ENCODE measurements at regions not wholly inside any gene's neighbourhood (a gene's known extent, or its start where the extent isn't known, plus 50 kb on each side); places are given as distances from the start of the nearest gene placed in this dataset.

- DNase-seq, result no peak
Observed at GRCh38 chrX:20596856-20597255, 330.1 kb upstream of the RPS6KA3 start.

- no peak for DNase-seq
Observed at GRCh38 chrX:20595928-20596575, 329.3 kb upstream of the RPS6KA3 start.

- DNase-seq, result no peak
Observed at GRCh38 chrX:20594985-20595384, 328.3 kb upstream of the RPS6KA3 start.

- DNase-seq, result no peak
Observed at GRCh38 chrX:20593836-20594235, 327.1 kb upstream of the RPS6KA3 start.

- no peak for DNase-seq
Observed at GRCh38 chrX:20593402-20593801, 326.7 kb upstream of the RPS6KA3 start.

- DNase-seq, result no peak
Observed at GRCh38 chrX:20591246-20591645, 324.5 kb upstream of the RPS6KA3 start.

- no peak for DNase-seq
Observed at GRCh38 chrX:20585782-20586181, 319.1 kb upstream of the RPS6KA3 start.

- DNase-seq, result no peak
Observed at GRCh38 chrX:20571611-20572010, 304.9 kb upstream of the RPS6KA3 start.

GRCh38 chrX:20567108-20567507, 300.4 kb upstream of the RPS6KA3 start:
- DNase-seq, result no peak

GRCh38 chrX:20547611-20548051, 280.9 kb upstream of the RPS6KA3 start:
- DNase-seq, result no peak

- DNase-seq, result no peak
Observed at GRCh38 chrX:20545538-20545937, 278.8 kb upstream of the RPS6KA3 start.

GRCh38 chrX:20542072-20542471, 275.4 kb upstream of the RPS6KA3 start:
- no peak for DNase-seq

GRCh38 chrX:20538974-20539373, 272.3 kb upstream of the RPS6KA3 start:
- DNase-seq, result no peak

GRCh38 chrX:20531667-20532066, 265.0 kb upstream of the RPS6KA3 start:
- no peak for DNase-seq

GRCh38 chrX:20530406-20530921, 263.8 kb upstream of the RPS6KA3 start:
- peak; percentile 12 to 20 for DNase-seq

GRCh38 chrX:20529711-20530110, 263.0 kb upstream of the RPS6KA3 start:
- no peak for DNase-seq

GRCh38 chrX:20529301-20529700, 262.6 kb upstream of the RPS6KA3 start:
- no peak for DNase-seq

- DNase-seq, result peak in 1 of 2 experiments; percentile 1
Observed at GRCh38 chrX:20527558-20528011, 260.9 kb upstream of the RPS6KA3 start.

GRCh38 chrX:20527041-20527440, 260.3 kb upstream of the RPS6KA3 start:
- DNase-seq, result no peak

- DNase-seq, result no peak
Observed at GRCh38 chrX:20523626-20524312, 257.1 kb upstream of the RPS6KA3 start.

GRCh38 chrX:20522420-20522819, 255.7 kb upstream of the RPS6KA3 start:
- DNase-seq, result no peak

GRCh38 chrX:20521222-20521621, 254.5 kb upstream of the RPS6KA3 start:
- no peak for DNase-seq

- DNase-seq, result no peak
Observed at GRCh38 chrX:20519826-20520225, 253.1 kb upstream of the RPS6KA3 start.

GRCh38 chrX:20519146-20519545, 252.4 kb upstream of the RPS6KA3 start:
- DNase-seq, result no peak

All from NCI-H1930 (cell line).